Stimulated activated CD8-positive, alpha-beta memory T cell treated with anti-CD3 and anti-CD28 coated beads, Interleukin-12 subunit alpha, Interleukin-12 subunit beta, amount 100 ng/mL, for 4 hours (primary cell): ENCODE measurements at regions not wholly inside any gene's neighbourhood (a gene's known extent, or its start where the extent isn't known, plus 50 kb on each side); places are given as distances from the start of the nearest gene placed in this dataset.

Experiments
- DNase-seq: peaks from one replicate; pipeline ENCODE4 v3.0.0-alpha.2; 2020; ENCODE audit warnings: low read depth

- no peak for DNase-seq
Measured at GRCh38 chr10:90602862-90603610, 254.8 kb downstream of the HTR7 start.

- DNase-seq: no peak
Measured at GRCh38 chr10:90604636-90605035, 253.2 kb downstream of the HTR7 start.

GRCh38 chr10:90605506-90605905 is 252.3 kb downstream of the HTR7 start:
- no peak for DNase-seq

GRCh38 chr10:90612276-90612675 is 245.6 kb downstream of the HTR7 start:
- DNase-seq: no peak

- DNase-seq: no peak
Measured at GRCh38 chr10:90614631-90615030, 243.2 kb downstream of the HTR7 start.

- no peak for DNase-seq
Measured at GRCh38 chr10:90621577-90621976, 236.3 kb downstream of the HTR7 start.

GRCh38 chr10:90635111-90635765 is 222.6 kb downstream of the HTR7 start:
- DNase-seq: no peak

- DNase-seq: no peak
Measured at GRCh38 chr10:90640756-90641155, 217.1 kb downstream of the HTR7 start.

GRCh38 chr10:90641731-90642130 is 216.1 kb downstream of the HTR7 start:
- DNase-seq: no peak

- DNase-seq: no peak
Measured at GRCh38 chr10:90642136-90642535, 215.7 kb downstream of the HTR7 start.

- no peak for DNase-seq
Measured at GRCh38 chr10:90642650-90643049, 215.2 kb downstream of the HTR7 start.

- no peak for DNase-seq
Measured at GRCh38 chr10:90644165-90644564, 213.7 kb downstream of the HTR7 start.

GRCh38 chr10:90650858-90651257 is 207.0 kb downstream of the HTR7 start:
- no peak for DNase-seq

GRCh38 chr10:90652519-90652918 is 205.3 kb downstream of the HTR7 start:
- no peak for DNase-seq

- no peak for DNase-seq
Measured at GRCh38 chr10:90658791-90659190, 199.0 kb downstream of the HTR7 start.

GRCh38 chr10:90665905-90666662 is 191.8 kb downstream of the HTR7 start:
- DNase-seq: no peak

GRCh38 chr10:90674461-90674860 is 183.4 kb downstream of the HTR7 start:
- DNase-seq: no peak

- no peak for DNase-seq
Measured at GRCh38 chr10:90674928-90675327, 182.9 kb downstream of the HTR7 start.

GRCh38 chr10:90675621-90676020 is 182.2 kb downstream of the HTR7 start:
- DNase-seq: no peak
